Progenitor cell of endocrine pancreas (in vitro differentiated cells): ENCODE measurements at regions not wholly inside any gene's neighbourhood (a gene's known extent, or its start where the extent isn't known, plus 50 kb on each side); places are given as distances from the start of the nearest gene placed in this dataset.

Experiments used
- DNase-seq: peaks from one replicate; pipeline ENCODE4 v3.0.0; 2021; ENCODE audit warnings: low spot score; ENCODE audit not compliant: unreplicated experiment
- H3K27ac Mint-ChIP-seq: 2 replicates; pipeline ENCODE4 v1.8.0; 2021; ENCODE audit warnings: mild to moderate bottlenecking, moderate library complexity, mixed read lengths
- H3K27me3 Mint-ChIP-seq: 2 replicates; pipeline ENCODE4 v1.8.0; 2021; ENCODE audit warnings: mixed read lengths
- H3K36me3 Mint-ChIP-seq: 2 replicates; pipeline ENCODE4 v1.8.0; 2022; ENCODE audit warnings: mixed read lengths; ENCODE audit not compliant: insufficient read depth
- H3K4me1 Mint-ChIP-seq: 2 replicates; pipeline ENCODE4 v1.8.0; 2021; ENCODE audit warnings: low read depth, mixed read lengths
- H3K4me3 Mint-ChIP-seq: 2 replicates; pipeline ENCODE4 v1.8.0; 2021; ENCODE audit warnings: low read depth, mild to moderate bottlenecking, moderate library complexity, mixed read lengths
- H3K9me3 Mint-ChIP-seq: 2 replicates; pipeline ENCODE4 v1.8.0; 2021; ENCODE audit warnings: low read depth, mixed read lengths
- CTCF ChIP-seq: fragments of 200-600 bp; sonication (generic); IDR thresholded peaks from one replicate; pipeline ENCODE4 v1.5.0; 2021; ENCODE audit warnings: antibody characterized with exemption, mild to moderate bottlenecking; ENCODE audit not compliant: unreplicated experiment

GRCh38 chr2:120515759-120516678, 170.1 kb downstream of the INHBB start:
- Mint-ChIP-seq H3K4me3 (no peak overlapping the region), H3K27me3 (peaks cover 53% of the 10 kb centered on the region), H3K9me3 (no peaks in the 10 kb centered on the region), H3K4me1 (peaks cover 9% of the 10 kb centered on the region), H3K36me3 (no peaks in the 10 kb centered on the region), H3K27ac (no peak overlapping the region)
- TF ChIP-seq CTCF, result no peak
- no peak for DNase-seq

GRCh38 chr2:120516679-120517314, 170.9 kb downstream of the INHBB start:
- TF ChIP-seq CTCF, result no peak
- Mint-ChIP-seq H3K4me1 (peaks cover 9% of the 10 kb centered on the region), H3K9me3 (no peaks in the 10 kb centered on the region), H3K36me3 (no peaks in the 10 kb centered on the region), H3K27me3 (peaks cover 61% of the 10 kb centered on the region), H3K27ac (no peak overlapping the region), H3K4me3 (no peak overlapping the region)
- no peak for DNase-seq

GRCh38 chr2:120517751-120518469, 172.0 kb downstream of the INHBB start:
- no peak for TF ChIP-seq CTCF
- Mint-ChIP-seq H3K4me1 (peaks cover 11% of the 10 kb centered on the region), H3K9me3 (no peaks in the 10 kb centered on the region), H3K27me3 (peaks cover 68% of the 10 kb centered on the region), H3K4me3 (no peak overlapping the region), H3K36me3 (no peaks in the 10 kb centered on the region), H3K27ac (no peak overlapping the region)
- no peak for DNase-seq

GRCh38 chr2:120518819-120519218, 172.9 kb downstream of the INHBB start:
- H3K4me3 Mint-ChIP-seq, result no peak overlapping the region

More at GRCh38 chr2:120518819-120519218, 172.9 kb downstream of the INHBB start:
- Mint-ChIP-seq H3K27ac (no peak overlapping the region), H3K4me1 (peaks cover 9% of the 10 kb centered on the region), H3K9me3 (no peaks in the 10 kb centered on the region), H3K36me3 (no peaks in the 10 kb centered on the region), H3K27me3 (peaks cover 76% of the 10 kb centered on the region)
- no peak for TF ChIP-seq CTCF
- DNase-seq, result no peak
